ENCODE measurements at regions not wholly inside any gene's neighbourhood (a gene's known extent, or its start where the extent isn't known, plus 50 kb on each side); places are given as distances from the start of the nearest gene placed in this dataset.
"Not testable (repeated sequence)": the region's sequence is repeated elsewhere in the genome, so short reads cannot be mapped to it uniquely, and the experiment has no call there.

GRCh38 chr6:3672339-3672738, 79.2 kb downstream of the PXDC1 start:
- CTCF ChIA-PET; POLR2A ChIA-PET (ENCODE audit: low non-redundant PET); H3K27ac ChIP-seq; DNase-seq (ENCODE audit: low spot score): not testable (repeated sequence)

- CTCF ChIA-PET = no interaction called here
- no peak overlapping the region for H3K27ac ChIP-seq
- TF ChIP-seq, protein P1, sequence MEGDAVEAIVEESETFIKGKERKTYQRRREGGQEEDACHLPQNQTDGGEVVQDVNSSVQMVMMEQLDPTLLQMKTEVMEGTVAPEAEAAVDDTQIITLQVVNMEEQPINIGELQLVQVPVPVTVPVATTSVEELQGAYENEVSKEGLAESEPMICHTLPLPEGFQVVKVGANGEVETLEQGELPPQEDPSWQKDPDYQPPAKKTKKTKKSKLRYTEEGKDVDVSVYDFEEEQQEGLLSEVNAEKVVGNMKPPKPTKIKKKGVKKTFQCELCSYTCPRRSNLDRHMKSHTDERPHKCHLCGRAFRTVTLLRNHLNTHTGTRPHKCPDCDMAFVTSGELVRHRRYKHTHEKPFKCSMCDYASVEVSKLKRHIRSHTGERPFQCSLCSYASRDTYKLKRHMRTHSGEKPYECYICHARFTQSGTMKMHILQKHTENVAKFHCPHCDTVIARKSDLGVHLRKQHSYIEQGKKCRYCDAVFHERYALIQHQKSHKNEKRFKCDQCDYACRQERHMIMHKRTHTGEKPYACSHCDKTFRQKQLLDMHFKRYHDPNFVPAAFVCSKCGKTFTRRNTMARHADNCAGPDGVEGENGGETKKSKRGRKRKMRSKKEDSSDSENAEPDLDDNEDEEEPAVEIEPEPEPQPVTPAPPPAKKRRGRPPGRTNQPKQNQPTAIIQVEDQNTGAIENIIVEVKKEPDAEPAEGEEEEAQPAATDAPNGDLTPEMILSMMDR (conservative IDR thresholded peaks at IDR 0.05; ENCODE audit: low read depth) = no peak
Observed at GRCh38 chr6:3671382-3671781, 80.1 kb downstream of the PXDC1 start.

DNA sequence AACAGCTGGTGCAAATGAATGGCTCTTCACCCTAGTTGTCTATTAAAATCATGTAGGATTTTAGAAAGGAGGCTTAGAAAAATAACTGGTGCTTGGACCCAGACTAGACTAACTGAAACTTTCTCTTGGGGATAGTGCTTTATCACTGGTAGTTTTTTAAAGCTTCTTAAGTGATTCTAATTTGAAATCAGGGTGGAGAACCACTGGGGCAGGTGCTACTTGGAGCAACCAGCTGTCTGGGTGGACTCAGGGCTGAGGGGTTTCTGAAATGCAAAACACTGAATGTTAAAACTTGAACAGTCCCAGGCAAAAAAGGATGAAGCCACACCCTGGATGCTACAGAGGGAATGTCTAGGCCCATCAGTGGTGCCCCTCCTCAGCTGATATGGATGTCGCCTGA, 81.2 kb downstream of the PXDC1 start:
- no peak overlapping the region for H3K27ac ChIP-seq
- ChIA-PET CTCF (interaction anchor here (0.6 kb wide), 1 partner anchor 369 kb away, joined by 3 read pairs; no protein-coding TSS in a partner anchor), POLR2A (ENCODE audit: low non-redundant PET) (no interaction called here)
- no peak for DNase-seq (ENCODE audit: low spot score)
- TF ChIP-seq, protein P1 (conservative IDR thresholded peaks at IDR 0.05; ENCODE audit: low read depth) = no peak

More at GRCh38 chr6:3671382-3671781, 80.1 kb downstream of the PXDC1 start:
- DNase-seq (ENCODE audit: low spot score) = no peak
- POLR2A ChIA-PET (ENCODE audit: low non-redundant PET) = no interaction called here

- CTCF ChIA-PET = interaction anchor here (0.6 kb wide), 1 partner anchor 368 kb away, joined by 3 read pairs; no protein-coding TSS in a partner anchor
- TF ChIP-seq, protein P1 (conservative IDR thresholded peaks at IDR 0.05; ENCODE audit: low read depth) = no peak
- no peak for DNase-seq (ENCODE audit: low spot score)
- POLR2A ChIA-PET (ENCODE audit: low non-redundant PET) = no interaction called here
- H3K27ac ChIP-seq = no peak overlapping the region
Observed at GRCh38 chr6:3669916-3670315, 81.6 kb downstream of the PXDC1 start.

- TF ChIP-seq, protein P1 (conservative IDR thresholded peaks at IDR 0.05; ENCODE audit: low read depth) = no peak
- ChIA-PET CTCF (no interaction called here), POLR2A (ENCODE audit: low non-redundant PET) (no interaction called here)
- no peak for DNase-seq (ENCODE audit: low spot score)
- no peak overlapping the region for H3K27ac ChIP-seq
Observed at GRCh38 chr6:3665608-3666007, 85.9 kb downstream of the PXDC1 start.

GRCh38 chr6:3664625-3665041, 86.9 kb downstream of the PXDC1 start:
- ChIA-PET POLR2A (ENCODE audit: low non-redundant PET) (no interaction called here), CTCF (no interaction called here)
- H3K27ac ChIP-seq = no peak overlapping the region
- TF ChIP-seq, protein P1 (conservative IDR thresholded peaks at IDR 0.05; ENCODE audit: low read depth) = no peak
- DNase-seq (ENCODE audit: low spot score) = no peak

GRCh38 chr6:3663811-3664210, 87.7 kb downstream of the PXDC1 start:
- TF ChIP-seq, protein P1 (conservative IDR thresholded peaks at IDR 0.05; ENCODE audit: low read depth) = no peak
- POLR2A ChIA-PET (ENCODE audit: low non-redundant PET) = no interaction called here
- no peak overlapping the region for H3K27ac ChIP-seq
- no peak for DNase-seq (ENCODE audit: low spot score)
- CTCF ChIA-PET = no interaction called here

Data from RWPE1 (cell line).